AG04450 (cell line): ENCODE measurements at regions not wholly inside any gene's neighbourhood (a gene's known extent, or its start where the extent isn't known, plus 50 kb on each side); places are given as distances from the start of the nearest gene placed in this dataset.
"Not testable (repeated sequence)": the region's sequence is repeated elsewhere in the genome, so short reads cannot be mapped to it uniquely, and the experiment has no call there.

Experiments used
- CTCF ChIA-PET: fragments of 300-600, 350-600 bp; formaldehyde crosslinking; extraction: SDS; loops from one replicate; lab custom pipeline; 2022; ENCODE audit warnings: antibody characterized with exemption, inconsistent platforms; lab: Charles Lee
- POLR2A ChIA-PET: fragments of 350-600 bp; formaldehyde crosslinking; extraction: SDS; loops from one replicate; lab custom pipeline; 2021; ENCODE audit warnings: antibody characterized with exemption, inconsistent platforms; lab: Yijun Ruan, JAX
- DNase-seq: peaks from one replicate; pipeline ENCODE4 v3.0.0-alpha.2; 2011; ENCODE audit warnings: low read depth, low spot score
- H3K27ac ChIP-seq: one replicate; pipeline ENCODE4 v1.5.1; 2012; ENCODE audit warnings: low read depth, low read length, control low read depth
- H3K27me3 ChIP-seq: one replicate; pipeline ENCODE4 v1.6.0; 2012; ENCODE audit warnings: low read length; ENCODE audit not compliant: control insufficient read depth, insufficient read depth
- H3K4me3 ChIP-seq: 2 replicates; pipeline ENCODE4 v1.5.1; 2011; ENCODE audit warnings: mild to moderate bottlenecking, low read depth, low read length, control low read depth
- H3K9me3 ChIP-seq: 2 replicates; pipeline ENCODE4 v1.5.1; 2012; ENCODE audit warnings: low read length; ENCODE audit not compliant: control insufficient read depth, insufficient read depth
- CTCF ChIP-seq: IDR thresholded peaks from 2 replicates; pipeline ENCODE4 v1.5.1; 2011; ENCODE audit warnings: low read depth, low read length, control low read depth, inconsistent platforms

GRCh38 chr2:65979446-65979845 lies 455.5 kb upstream of the MEIS1 start:
- CTCF ChIA-PET: no interaction called here

GRCh38 chr2:65974067-65974723 lies 460.7 kb upstream of the MEIS1 start:
- no peaks in the 10 kb centered on the region for H3K27me3 ChIP-seq
- DNase-seq: no peak
- 0 out of 2 replicates have a peak, but pooled peaks have one; percentile 11 for TF ChIP-seq CTCF
- no peak overlapping the region for H3K27ac ChIP-seq
- no peak overlapping the region for H3K4me3 ChIP-seq
- POLR2A ChIA-PET: no interaction called here
- no peaks in the 10 kb centered on the region for H3K9me3 ChIP-seq
- CTCF ChIA-PET: interaction anchor here (1.0 kb wide), 1 partner anchor 334 kb away, joined by 3 read pairs; no protein-coding TSS in a partner anchor

More at GRCh38 chr2:65979446-65979845, 455.5 kb upstream of the MEIS1 start:
- no peak overlapping the region for H3K27ac ChIP-seq
- no peaks in the 10 kb centered on the region for H3K9me3 ChIP-seq
- no peak for TF ChIP-seq CTCF
- H3K27me3 ChIP-seq: no peaks in the 10 kb centered on the region
- POLR2A ChIA-PET: no interaction called here
- DNase-seq: no peak
- H3K4me3 ChIP-seq: no peak overlapping the region

GRCh38 chr2:65969161-65969560 lies 465.8 kb upstream of the MEIS1 start:
- no peak overlapping the region for H3K4me3 ChIP-seq
- H3K27ac ChIP-seq: no peak overlapping the region
- no peaks in the 10 kb centered on the region for H3K9me3 ChIP-seq
- POLR2A ChIA-PET: no interaction called here
- CTCF ChIA-PET: no interaction called here
- TF ChIP-seq CTCF: no peak
- DNase-seq: no peak
- H3K27me3 ChIP-seq: no peaks in the 10 kb centered on the region

- H3K27me3 ChIP-seq, H3K27ac ChIP-seq, DNase-seq, CTCF ChIA-PET, H3K4me3 ChIP-seq, POLR2A ChIA-PET, H3K9me3 ChIP-seq: not testable (repeated sequence)
Observed at GRCh38 chr2:65963303-65963702, 471.6 kb upstream of the MEIS1 start.

GRCh38 chr2:65960953-65961352 lies 474.0 kb upstream of the MEIS1 start:
- Histone ChIP-seq H3K27me3 (no peaks in the 10 kb centered on the region), H3K4me3 (no peak overlapping the region), H3K9me3 (no peaks in the 10 kb centered on the region), H3K27ac (no peak overlapping the region)
- TF ChIP-seq CTCF: no peak
- DNase-seq: no peak
- CTCF ChIA-PET: no interaction called here
- POLR2A ChIA-PET: no interaction called here
